ENCODE measurements at regions not wholly inside any gene's neighbourhood (a gene's known extent, or its start where the extent isn't known, plus 50 kb on each side); places are given as distances from the start of the nearest gene placed in this dataset.

DNA sequence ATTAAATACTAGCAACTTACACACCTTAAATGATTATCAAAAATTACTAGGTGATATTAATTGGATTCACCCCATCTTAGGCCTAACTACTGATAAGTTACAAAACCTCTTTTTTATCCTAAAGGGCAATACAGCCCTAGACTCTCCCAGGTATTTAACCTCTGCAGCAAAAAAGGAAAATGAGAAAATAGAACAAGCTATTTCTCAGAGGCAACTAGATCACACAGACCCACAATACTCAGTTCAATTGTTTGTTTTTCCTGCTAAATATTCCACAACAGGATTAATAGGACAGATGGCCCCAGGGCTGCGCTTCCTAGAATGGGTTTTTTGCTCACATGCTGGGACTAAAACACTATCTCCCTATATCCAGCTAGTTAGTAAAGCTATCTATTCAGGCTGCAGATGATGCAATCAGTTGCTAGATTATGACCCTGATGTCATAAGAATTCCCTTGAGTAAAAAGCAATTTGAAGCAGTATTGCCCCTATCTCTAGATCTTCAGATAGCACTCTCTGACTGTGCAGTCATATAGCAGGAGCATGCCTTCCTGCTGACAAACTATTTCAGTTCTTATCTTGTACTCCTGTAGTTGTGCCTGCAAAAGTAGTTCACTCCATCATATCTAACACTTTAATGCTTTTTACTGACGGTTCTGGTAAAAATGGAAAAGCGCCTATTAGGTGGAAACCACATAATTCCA, 1595.5 kb upstream of the TENM4 start:
- Histone ChIP-seq H3K27ac (ENCODE audit: control insufficient read depth, insufficient read depth) (no peak overlapping the region), H3K4me2 (ENCODE audit: control insufficient read depth, insufficient read depth) (no peak overlapping the region), H3K4me1 (ENCODE audit: control insufficient read depth, insufficient read depth, low read length) (no peaks in the 10 kb centered on the region), H3K79me2 (ENCODE audit: control insufficient read depth, insufficient read depth, low read length) (no peaks in the 10 kb centered on the region), H2AFZ (ENCODE audit: control insufficient read depth, low read depth, low read length) (no peak overlapping the region), H3K4me3 (no peak overlapping the region), H3K27me3 (replicated peaks in 1 of 2; ENCODE audit: control insufficient read depth in 2 of 2, insufficient read depth in 2 of 2, low read length in 1 of 2) (peaks cover 0 to 2% of the 10 kb centered on the region in 2 experiments; a peak in 1 of 4 replicates), H3K9me3 (replicated peaks; ENCODE audit: control insufficient read depth, insufficient read depth, low read length) (no peaks in the 10 kb centered on the region), H3K36me3 (ENCODE audit: control insufficient read depth in 2 of 2, insufficient read depth in 2 of 2, low read length in 1 of 2) (no peaks in the 10 kb centered on the region), H3K9ac (ENCODE audit: control insufficient read depth, insufficient read depth, low read length) (no peak overlapping the region), H4K20me1 (ENCODE audit: control insufficient read depth, insufficient read depth) (no peaks in the 10 kb centered on the region)
- CTCF ChIA-PET: no interaction called here
- RAD21 ChIA-PET (ENCODE audit: unreplicated experiment): no interaction called here
- SMC1A ChIA-PET (ENCODE audit: uncharacterized antibody, unreplicated experiment): interaction anchor here (1.0 kb wide), 1 partner anchor 9 kb away, joined by 3 read pairs; no protein-coding TSS in a partner anchor
- TF ChIP-seq STAT1 (conservative IDR thresholded peaks at IDR 0.05) (no peak), BHLHE40 (IDR thresholded peaks at IDR 0.05; ENCODE audit: borderline replicate concordance in 1 of 2, low read depth in 2 of 2, low read length in 1 of 2) (no peak), EGR1 (IDR thresholded peaks at IDR 0.05; ENCODE audit: borderline replicate concordance in 1 of 2, low read depth in 2 of 2, low read length in 2 of 2) (no peak), EED (IDR thresholded peaks at IDR 0.05; ENCODE audit: low read depth) (no peak), ZNF207 (IDR thresholded peaks at IDR 0.05; ENCODE audit: borderline replicate concordance) (no peak), SUZ12 (IDR thresholded peaks at IDR 0.05; ENCODE audit: unreplicated experiment) (no peak), CBX3 (IDR thresholded peaks at IDR 0.05; ENCODE audit: borderline replicate concordance, low read depth) (no peak), ESRRA (IDR thresholded peaks at IDR 0.05; ENCODE audit: low read length) (no peak), NBN (IDR thresholded peaks at IDR 0.05) (no peak), DPF2 (IDR thresholded peaks at IDR 0.05) (no peak)
- TF ChIP-seq, protein P1, sequence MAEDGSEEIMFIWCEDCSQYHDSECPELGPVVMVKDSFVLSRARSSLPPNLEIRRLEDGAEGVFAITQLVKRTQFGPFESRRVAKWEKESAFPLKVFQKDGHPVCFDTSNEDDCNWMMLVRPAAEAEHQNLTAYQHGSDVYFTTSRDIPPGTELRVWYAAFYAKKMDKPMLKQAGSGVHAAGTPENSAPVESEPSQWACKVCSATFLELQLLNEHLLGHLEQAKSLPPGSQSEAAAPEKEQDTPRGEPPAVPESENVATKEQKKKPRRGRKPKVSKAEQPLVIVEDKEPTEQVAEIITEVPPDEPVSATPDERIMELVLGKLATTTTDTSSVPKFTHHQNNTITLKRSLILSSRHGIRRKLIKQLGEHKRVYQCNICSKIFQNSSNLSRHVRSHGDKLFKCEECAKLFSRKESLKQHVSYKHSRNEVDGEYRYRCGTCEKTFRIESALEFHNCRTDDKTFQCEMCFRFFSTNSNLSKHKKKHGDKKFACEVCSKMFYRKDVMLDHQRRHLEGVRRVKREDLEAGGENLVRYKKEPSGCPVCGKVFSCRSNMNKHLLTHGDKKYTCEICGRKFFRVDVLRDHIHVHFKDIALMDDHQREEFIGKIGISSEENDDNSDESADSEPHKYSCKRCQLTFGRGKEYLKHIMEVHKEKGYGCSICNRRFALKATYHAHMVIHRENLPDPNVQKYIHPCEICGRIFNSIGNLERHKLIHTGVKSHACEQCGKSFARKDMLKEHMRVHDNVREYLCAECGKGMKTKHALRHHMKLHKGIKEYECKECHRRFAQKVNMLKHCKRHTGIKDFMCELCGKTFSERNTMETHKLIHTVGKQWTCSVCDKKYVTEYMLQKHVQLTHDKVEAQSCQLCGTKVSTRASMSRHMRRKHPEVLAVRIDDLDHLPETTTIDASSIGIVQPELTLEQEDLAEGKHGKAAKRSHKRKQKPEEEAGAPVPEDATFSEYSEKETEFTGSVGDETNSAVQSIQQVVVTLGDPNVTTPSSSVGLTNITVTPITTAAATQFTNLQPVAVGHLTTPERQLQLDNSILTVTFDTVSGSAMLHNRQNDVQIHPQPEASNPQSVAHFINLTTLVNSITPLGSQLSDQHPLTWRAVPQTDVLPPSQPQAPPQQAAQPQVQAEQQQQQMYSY (CRISPR knock-in tag; IDR thresholded peaks at IDR 0.05): no peak
- TF ChIP-seq, protein P2, sequence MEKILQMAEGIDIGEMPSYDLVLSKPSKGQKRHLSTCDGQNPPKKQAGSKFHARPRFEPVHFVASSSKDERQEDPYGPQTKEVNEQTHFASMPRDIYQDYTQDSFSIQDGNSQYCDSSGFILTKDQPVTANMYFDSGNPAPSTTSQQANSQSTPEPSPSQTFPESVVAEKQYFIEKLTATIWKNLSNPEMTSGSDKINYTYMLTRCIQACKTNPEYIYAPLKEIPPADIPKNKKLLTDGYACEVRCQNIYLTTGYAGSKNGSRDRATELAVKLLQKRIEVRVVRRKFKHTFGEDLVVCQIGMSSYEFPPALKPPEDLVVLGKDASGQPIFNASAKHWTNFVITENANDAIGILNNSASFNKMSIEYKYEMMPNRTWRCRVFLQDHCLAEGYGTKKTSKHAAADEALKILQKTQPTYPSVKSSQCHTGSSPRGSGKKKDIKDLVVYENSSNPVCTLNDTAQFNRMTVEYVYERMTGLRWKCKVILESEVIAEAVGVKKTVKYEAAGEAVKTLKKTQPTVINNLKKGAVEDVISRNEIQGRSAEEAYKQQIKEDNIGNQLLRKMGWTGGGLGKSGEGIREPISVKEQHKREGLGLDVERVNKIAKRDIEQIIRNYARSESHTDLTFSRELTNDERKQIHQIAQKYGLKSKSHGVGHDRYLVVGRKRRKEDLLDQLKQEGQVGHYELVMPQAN (conservative IDR thresholded peaks at IDR 0.05): no peak
- TF ChIP-seq, protein P3, sequence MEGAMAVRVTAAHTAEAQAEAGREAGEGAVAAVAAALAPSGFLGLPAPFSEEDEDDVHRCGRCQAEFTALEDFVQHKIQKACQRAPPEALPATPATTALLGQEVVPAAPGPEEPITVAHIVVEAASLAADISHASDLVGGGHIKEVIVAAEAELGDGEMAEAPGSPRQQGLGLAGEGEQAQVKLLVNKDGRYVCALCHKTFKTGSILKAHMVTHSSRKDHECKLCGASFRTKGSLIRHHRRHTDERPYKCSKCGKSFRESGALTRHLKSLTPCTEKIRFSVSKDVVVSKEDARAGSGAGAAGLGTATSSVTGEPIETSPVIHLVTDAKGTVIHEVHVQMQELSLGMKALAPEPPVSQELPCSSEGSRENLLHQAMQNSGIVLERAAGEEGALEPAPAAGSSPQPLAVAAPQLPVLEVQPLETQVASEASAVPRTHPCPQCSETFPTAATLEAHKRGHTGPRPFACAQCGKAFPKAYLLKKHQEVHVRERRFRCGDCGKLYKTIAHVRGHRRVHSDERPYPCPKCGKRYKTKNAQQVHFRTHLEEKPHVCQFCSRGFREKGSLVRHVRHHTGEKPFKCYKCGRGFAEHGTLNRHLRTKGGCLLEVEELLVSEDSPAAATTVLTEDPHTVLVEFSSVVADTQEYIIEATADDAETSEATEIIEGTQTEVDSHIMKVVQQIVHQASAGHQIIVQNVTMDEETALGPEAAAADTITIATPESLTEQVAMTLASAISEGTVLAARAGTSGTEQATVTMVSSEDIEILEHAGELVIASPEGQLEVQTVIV (IDR thresholded peaks at IDR 0.05; ENCODE audit: borderline replicate concordance, partially characterized antibody): no peak
- in situ Hi-C loops (cut with MboI): no loop called here
- POLR2A ChIA-PET: no interaction called here
- intact Hi-C loops (cut with micrococcal nuclease; ENCODE audit: unreplicated experiment): no loop called here
- no peak for ATAC-seq
- no peak for FAIRE-seq
- no TSS peak for BruUV-seq (replicated peaks)
- WGBS (ENCODE audit: insufficient coverage, insufficient replicate concordance, low lambda C conversion rate, missing lambda C conversion rate): 23% methylated on average over 3 of the region's 3 CpGs
- DNase-seq (ENCODE audit: low read depth, low spot score): no peak
